ENCODE measurements at regions not wholly inside any gene's neighbourhood (a gene's known extent, or its start where the extent isn't known, plus 50 kb on each side); places are given as distances from the start of the nearest gene placed in this dataset.
"Not testable (repeated sequence)": the region's sequence is repeated elsewhere in the genome, so short reads cannot be mapped to it uniquely, and the experiment has no call there.

DNA sequence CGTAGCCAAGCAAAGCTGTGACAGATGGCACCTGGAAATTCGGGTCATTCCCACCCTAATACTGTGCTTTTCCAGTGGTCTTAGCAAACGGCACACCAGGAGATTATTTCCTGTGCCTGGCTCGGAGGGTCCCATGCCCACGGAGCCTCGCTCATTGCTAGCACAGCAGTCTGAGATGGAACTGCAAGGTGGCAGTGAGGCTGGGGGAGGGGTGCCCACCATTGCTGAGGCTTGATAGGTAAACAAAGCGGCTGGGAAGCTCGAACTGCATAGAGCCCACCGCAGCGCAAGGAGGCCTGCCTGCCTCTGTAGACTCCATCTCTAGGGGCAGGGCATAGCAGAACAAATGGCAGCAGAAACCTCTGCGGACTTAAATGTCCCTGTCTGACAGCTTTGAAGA, 942.8 kb downstream of the METTL15 start:
- DNase-seq (ENCODE audit: low read depth) = not testable (repeated sequence)

DNA sequence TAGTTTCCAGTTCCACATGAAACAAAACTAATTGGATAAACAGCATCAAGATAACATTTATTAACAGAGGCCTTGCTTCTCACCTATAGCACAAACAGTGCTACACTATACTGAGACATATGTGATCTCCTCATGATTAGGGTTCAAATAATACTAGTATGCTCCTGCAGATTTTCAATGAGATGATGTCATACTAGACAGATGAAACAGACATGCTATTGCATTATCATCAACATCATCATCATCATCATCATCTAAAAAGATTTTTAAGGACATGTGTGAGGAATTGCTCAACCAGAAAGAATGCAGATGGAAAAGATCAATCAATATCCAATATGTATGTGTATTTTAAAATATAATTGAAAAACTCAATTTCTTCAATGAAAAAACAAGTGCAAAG, 932.3 kb downstream of the METTL15 start:
- no peak for DNase-seq (ENCODE audit: low read depth)

DNA sequence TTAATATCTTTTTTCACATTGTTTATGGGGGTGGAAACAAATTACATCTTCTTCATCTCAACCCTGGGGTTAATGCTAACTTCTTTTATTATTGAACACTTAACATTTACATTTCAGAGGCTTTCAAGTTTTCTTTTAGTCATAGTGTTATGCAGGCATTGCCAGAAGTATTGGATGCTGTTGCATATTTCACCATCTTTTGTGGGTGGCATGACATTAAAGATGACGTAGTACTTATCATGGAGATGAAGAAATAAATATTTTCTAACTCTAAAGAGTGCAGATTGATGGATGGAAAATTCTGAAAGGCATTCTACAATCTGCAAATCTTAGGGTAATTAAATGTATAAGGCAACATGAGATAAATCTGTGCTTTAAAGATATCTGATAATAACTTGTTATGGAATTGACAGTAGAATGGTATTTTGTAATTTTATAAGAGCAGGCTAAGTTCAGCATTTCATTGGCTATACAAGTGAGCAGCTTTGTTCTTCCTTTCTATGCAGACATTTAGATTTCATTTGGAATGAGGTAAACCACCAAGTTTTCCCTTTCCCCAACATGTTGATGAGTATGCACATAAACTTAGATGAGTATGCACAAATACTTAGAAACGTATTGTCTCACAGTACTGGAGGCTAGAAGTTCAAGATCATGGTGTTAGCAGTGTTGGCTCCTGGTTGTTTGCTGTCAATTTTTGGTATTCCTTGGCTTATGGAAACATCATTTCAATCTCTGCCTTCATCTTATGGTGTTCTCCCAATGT, 924.4 kb downstream of the METTL15 start:
- DNase-seq (ENCODE audit: low read depth) = no peak

DNA sequence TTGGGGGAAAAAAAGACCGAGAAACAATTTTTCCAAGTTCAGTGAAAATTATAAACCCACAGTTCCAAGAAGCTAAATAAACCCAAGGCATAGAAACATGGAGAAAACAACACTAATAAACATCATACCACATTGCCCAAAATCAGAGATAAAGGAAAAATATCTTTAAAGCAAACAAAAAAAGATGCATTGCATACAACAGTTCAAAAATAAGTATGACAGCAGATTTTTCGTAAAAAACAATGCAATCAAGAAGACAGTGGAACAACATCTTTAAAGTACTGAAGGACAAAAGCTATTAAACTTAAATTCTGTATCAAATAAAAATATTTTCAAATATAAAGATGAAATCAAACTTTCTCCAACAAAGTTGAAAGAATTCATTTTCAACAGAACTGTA, 921.3 kb downstream of the METTL15 start:
- DNase-seq (ENCODE audit: low read depth) = no peak

DNA sequence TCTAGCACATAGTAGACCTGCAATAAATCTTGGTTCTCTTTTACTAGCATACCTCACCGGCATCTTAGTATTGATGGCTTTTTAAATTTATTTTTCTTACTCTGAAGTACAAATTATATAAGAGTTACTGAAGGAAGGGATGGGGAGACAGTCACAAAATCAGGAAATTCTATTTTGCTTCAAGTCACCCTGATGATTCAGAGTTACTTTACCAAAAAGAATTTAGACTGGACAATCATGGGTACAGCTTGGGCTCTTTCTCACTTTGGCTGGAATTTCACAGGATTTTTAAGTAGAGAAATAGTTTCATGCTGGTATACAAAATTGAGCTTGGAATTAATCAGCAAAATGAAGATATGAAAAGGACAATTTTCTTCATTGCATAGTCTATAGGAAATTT, 919.2 kb downstream of the METTL15 start:
- DNase-seq (ENCODE audit: low read depth) = no peak

DNA sequence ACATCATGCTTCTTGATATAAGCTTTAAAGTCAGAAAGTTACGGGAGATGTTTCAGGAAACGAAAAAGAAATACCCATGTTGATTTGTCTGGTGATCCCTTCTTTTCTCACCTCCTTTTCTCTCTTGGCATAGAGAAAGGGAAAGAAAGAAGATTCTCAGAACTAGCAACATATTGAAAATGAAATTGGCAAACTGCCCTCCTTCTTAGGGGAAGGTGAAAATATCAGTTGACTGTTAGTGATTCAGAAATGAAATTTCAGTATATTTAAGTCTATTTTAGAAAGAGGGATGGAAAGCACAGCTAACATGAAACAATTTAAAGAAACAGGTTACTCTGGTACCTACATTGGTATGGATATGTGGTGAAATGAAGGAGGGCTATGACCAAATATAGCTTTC, 918.1 kb downstream of the METTL15 start:
- DNase-seq (ENCODE audit: low read depth) = no peak

DNA sequence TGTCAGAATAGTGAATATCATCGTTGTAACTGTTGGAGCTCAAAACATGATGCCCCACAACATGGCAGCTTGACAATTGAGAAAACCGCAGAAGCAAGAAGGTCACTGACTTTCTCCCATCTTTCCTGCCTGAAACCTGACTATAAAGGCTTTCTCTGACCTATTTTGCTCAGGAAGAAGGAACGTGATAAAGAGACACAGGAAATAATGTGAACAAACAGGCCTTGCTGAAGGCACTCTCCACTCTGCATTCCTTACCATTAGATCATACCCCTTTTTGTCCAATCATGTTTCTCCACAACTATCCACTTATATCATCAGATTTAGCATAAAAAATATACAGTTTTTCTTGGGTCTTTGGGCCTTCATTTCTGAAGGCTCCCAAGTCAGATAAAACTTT, 916.8 kb downstream of the METTL15 start:
- DNase-seq (ENCODE audit: low read depth) = no peak

DNA sequence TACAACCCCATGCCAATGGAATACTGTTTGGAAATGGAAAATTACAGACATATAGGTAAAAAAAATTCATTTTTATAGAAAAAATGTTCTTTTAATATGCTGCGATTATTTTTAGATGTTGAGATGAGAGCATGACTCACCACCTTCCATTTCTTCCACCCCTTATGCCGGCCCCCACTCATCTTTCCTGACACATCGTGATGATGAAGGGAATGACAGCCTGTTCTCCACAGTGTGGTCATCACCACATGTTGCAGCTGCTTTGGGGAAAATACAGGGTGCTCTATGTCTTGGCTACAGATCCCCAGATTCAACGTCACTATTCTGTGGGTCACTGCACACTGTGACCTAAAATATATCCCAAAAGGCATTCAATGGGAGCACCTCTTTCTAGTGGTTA, 916.2 kb downstream of the METTL15 start:
- DNase-seq (ENCODE audit: low read depth) = no peak

DNA sequence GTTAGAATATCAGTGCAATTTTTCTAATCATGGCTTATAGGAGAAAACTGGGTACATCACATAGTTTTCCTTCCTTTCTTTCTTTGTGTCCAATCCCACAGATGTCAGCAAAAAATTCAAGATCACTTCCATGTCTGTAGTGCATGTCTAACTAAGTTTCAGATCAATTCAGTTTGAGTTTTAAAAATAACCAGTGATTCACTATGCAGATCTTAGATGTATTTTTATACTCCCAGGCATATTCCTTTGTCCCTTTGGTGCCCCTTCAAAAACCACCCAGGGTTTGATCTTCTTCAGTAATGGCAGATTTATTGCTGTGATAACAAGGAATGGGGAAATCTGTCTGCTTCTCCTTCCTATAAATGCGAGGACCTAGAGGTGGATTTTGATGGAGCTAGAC, 915.6 kb downstream of the METTL15 start:
- no peak for DNase-seq (ENCODE audit: low read depth)

DNA sequence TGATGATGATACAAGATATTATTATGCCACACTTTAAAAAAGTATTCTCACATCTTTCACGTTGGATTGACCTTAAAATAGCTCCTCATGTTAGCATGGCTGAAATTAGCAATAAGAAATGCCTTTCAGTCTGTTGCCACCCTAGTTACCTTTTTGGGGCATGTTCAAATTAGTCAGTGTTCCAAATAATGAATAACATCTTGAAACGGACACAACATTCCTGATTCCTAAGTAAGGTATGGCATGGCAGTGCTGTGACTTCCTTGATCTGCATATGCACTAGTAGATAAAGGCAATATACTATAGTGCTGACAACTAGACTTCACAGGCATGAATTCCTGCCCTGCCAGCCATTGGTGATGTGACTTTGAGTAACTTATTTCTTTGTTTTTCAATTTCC, 914.5 kb downstream of the METTL15 start:
- DNase-seq (ENCODE audit: low read depth) = no peak

DNA sequence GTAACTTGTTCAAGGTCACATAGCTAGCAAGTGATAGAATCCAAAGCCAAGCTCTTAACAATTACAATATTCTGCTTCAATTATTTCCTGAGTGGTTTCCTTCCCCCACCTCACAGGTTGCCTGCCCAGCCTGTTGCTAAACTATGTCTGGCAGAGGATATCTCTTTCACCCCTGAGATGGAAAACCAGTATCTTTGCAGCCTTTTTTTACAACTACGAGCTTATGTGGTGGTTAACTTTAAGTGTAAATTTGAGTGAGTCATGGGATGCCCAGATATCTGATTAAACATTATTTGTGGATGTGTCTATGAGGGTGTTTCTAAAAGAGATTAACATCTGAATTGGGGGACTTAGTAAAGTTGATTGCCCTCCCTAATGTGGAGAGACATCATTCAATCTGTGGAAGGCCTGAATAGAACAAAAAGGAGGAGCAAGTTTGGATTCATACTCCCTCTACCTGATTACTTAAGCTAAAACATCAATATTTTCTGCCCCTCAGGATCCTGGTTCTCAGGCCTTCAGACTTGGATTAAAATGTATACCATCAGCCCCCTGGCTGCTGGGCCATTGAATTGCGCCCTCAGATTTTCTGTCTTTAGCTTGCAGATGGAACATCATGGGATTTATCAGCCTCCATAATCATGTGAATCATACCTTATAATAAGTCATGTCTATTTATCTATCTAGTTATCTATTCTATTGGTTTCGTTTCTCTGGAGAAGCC, 911.9 kb downstream of the METTL15 start:
- DNase-seq (ENCODE audit: low read depth) = no peak

DNA sequence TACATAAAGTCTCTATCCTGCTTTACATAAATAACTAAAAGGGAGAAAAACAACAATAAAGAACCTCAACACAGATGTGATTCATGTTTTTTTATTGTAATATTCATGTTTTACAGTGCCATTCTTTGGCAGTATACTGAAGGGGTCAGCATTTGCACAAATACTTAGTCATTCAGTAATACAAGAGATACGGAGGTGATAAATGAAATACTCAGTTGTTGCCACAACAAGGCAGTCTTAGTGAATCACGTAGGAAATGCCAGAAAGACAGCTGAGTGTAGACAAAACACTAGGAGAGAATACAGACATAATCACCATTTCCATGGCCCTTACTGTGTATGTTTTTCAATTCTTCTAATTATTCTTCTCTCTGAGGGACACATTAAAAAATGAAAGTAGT, 910.4 kb downstream of the METTL15 start:
- no peak for DNase-seq (ENCODE audit: low read depth)

DNA sequence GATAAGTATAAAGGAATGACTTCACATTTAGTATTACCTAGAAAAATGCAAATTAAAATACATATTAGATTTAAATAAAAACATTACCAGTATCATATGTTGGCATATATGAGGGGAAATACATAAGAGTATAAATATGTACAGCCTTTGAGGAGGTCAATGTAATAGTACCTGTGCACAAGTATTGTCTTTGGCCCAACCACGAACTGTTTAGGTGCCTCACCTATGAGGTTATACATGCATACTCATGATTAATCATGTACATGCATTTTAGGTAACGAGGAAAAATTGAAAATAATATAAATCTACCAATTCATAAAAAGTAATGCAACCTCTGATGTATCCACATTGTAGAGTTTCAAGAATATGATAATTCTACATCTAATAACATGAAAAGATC, 909.8 kb downstream of the METTL15 start:
- no peak for DNase-seq (ENCODE audit: low read depth)

DNA sequence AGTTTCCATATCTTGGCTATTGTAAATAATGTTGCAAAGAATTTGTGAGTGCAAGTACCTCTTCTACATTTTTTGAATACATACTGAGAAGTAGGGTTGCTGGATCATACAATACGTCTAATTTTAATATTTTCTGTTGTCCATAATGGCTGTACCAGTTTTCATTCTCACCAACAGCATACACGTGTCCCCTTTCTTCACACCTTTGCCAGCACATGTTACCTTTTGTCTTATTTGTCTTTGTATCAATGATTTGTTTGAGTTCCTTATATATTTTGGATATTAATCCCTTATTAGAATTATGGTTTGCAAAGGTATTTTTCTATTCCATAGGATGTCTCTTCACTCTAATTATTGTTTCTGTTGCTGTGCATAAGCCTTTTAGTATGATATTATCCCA, 904.3 kb downstream of the METTL15 start:
- no peak for DNase-seq (ENCODE audit: low read depth)

DNA sequence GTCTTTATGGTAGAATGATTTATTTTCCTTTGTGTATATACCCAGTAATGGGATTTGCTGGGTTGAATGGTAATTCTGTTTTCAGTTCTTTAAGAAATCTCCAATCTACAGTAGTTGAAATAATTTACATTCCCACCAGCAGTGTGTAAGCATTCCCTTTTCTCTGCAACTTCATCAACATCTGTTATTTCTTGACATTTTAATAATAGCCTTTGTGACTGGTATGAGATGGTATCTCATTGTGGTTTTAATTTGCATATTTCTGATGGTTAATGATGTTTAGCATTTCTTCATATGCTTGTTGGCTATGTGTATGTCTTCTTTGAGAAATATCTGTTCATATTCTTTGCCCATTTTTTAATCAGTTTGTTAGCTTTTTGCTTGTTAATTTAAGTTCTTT, 901.2 kb downstream of the METTL15 start:
- DNase-seq (ENCODE audit: low read depth) = no peak

DNA sequence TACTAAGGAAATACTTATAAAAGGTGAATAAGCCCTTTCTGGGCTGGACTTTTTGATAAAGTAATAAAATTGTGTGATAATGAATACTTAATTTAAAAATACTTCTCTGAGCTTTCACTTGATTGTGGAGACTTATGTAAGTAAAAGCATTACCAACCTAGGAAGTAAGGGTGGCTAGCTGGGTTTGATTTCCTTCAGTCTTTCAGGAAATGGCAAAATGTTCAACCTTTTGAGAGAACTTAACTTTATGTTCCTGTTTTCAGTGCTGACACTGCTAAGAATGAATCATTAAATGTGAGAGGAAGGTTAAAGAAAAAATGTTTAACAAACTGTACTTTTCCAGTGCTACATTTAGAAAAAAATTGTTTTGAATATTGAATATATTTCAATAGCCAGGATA, 900.3 kb downstream of the METTL15 start:
- DNase-seq (ENCODE audit: low read depth) = no peak

DNA sequence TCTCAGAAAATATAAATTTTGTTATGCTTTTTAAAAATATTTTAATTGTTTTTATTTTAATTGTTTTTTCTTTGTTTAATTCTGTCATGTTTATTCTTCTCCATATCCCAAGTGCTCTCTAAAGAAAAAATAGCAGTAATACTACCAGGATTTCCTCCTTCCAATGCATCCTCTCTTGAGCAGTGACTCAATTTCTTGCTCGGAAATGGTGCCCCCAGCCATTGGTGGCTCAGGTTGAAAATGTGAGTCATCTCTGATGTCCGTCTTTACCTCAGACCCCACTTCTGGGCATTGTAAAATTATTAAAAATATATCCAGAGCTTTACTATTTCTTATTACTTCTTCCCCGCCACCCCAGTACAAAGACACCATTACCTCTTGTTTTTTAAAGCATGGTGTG, 898.5 kb downstream of the METTL15 start:
- DNase-seq (ENCODE audit: low read depth) = no peak

DNA sequence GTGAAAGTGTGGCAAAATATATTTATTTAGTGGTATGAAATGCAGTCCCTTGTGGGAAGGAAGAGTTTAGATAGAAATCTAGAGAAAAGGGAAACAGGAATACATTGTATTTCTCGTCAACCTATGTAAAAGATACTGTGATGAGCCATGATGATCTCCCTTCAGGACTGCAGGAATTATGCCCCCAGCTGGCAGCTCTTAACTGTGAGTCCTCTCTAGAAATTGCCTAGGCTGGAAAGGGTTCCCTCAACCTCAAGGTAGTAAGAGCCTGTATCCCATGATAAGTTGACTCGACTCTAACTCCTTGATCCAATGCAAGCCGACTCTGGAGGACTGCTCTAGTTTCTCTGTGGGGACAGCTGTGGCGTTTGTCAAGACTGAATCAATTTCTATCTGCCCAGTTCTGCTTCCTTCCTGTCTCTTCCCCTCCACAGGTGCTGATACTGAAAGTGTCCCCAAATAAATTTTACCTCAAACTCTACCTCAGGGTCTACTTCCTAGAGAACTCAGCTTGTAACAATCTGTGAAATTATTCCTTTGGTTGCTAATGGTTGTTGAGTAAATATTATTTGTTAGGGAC, 897.3 kb downstream of the METTL15 start:
- DNase-seq (ENCODE audit: low read depth) = no peak

DNA sequence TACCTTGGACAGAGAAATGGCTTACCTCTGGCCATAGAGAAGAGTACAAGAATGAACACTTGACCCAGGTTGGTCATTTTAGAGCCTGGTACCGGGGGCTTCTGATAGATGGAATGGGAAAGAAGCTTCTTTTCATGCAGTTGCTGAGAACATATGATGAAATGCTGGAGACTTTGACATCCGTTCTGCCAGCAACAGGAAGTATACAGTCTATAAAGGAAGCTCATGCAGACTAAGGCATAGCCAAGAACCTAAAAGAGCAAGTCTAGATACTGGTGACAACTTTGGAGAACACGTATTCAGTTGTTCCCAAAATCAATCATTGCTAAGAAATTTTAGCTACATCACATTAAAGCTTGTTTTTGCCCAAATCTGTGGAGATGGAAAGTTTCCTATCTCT, 894.6 kb downstream of the METTL15 start:
- no peak for DNase-seq (ENCODE audit: low read depth)

DNA sequence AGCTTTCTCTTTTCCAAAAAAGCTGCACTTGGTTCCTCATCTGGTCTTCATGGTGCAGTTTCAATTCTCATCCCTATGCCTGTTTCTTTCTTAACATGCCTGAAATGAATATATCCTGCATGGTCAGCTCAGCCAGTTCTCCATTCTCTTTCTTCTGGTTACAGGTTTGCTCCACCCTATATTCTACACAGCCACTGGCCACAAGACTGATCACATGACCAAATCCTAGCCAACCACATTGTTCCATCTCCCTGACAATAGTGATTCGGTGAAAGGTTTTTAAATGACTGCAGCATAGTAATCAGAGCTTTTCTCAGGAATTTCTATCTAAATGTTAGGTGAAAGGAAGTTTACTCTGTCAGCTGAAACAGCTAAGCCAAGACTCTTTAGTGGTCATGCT, 891.4 kb downstream of the METTL15 start:
- no peak for DNase-seq (ENCODE audit: low read depth)

DNA sequence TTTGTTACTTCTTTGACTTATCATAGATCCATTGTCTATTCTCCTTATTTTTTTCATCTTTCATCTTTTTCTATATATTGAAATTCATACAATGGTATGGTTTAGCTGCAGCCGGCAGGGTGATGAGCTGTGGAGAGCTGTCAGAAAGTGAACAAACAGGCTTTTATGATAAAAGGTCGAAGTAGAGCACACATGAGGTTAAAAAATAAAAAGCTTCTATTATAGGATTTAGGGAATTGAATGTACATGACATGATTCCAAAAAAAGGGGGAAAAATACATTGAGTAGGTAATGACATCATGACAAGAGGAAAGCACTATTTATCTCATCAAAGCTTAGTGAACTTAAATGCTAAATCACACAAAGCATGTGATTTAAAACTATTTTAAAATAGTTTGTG, 884.8 kb downstream of the METTL15 start:
- DNase-seq (ENCODE audit: low read depth) = no peak

DNA sequence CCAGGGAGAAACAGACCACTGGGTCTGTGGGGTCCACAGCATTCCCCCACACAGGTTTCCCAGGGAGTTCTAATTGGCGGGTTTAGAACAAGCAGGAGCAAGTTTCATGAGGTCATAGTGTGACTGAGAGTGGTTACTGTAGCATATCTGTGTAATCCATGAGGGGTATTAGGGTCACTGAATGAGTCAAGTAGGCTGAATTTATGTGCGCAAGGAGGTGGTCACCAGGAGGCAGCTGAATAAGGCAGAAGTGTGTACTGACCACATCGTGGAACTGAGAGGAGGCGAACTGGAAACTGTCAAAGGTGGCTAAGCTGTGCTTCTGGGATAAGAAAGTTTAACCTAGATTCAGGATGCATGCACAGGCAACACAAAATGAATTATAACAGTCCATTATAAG, 876.0 kb downstream of the METTL15 start:
- DNase-seq (ENCODE audit: low read depth) = no peak

DNA sequence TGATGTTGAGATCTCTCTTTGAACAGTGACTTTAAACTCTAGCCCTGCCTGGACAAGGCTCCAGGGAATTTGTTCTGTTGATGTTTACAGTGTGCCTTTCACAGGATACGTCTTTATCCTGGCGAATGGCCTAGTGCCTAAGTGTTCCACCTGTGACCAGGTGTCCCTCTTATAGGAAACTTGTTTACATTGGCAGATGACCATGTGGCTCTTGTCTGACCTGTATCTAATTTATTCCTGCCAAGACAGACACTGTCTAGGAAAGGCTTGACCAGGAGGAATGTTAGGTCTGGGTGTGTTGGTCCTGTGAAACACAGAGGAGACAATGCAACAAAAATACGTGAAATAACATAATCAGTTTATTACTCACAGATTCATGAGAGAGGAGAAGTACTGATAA, 875.6 kb downstream of the METTL15 start:
- DNase-seq (ENCODE audit: low read depth) = no peak

DNA sequence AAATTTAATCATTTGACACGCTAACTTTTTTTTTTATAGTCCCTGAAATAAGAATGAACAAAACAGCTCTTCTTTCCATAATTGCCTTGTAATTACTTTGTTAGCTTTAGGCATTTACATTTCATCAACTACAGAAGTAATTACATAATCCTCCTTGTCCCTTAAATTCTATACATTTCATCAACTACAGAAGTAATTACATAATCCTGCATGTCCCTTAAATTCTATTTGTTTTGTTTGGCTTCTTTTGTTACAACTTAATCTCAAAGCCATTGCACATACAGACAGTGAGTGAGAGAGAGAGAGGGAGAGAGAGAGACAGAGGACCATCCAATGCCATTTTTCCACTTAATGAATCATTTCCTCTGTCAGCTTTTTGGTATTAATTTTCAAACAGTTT, 873.2 kb downstream of the METTL15 start:
- DNase-seq (ENCODE audit: low read depth) = no peak

Data from HS-27A (cell line).